Activated T-cell treated with anti-CD3 and anti-CD28 coated beads, Interleukin-2, amount 50 U/mL, for 1 hour (primary cell): ENCODE measurements at regions not wholly inside any gene's neighbourhood (a gene's known extent, or its start where the extent isn't known, plus 50 kb on each side); places are given as distances from the start of the nearest gene placed in this dataset.

Experiments used
- DNase-seq: peaks from one replicate; pipeline ENCODE4 v3.0.0-alpha.2; 2020

DNA sequence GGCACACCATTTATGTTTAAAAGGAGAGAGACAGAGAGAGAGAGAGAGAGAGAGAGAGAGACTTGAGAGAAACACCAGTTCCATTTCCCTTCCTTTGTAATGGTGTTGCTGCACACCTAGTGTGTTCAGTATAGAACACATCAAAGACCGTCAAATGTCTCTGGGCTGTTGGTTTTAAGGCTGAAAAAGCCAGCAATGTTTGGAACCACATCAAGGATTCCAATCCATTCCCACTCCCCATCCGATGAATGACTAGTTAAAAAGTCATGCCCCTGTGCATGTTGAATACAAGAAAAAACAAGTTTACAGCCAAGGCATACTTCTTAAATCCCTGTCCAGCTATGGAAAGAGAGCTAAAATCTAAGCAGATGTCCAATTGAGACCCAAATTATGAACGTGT is 83.0 kb upstream of the IFNE start:
- DNase-seq, result no peak

DNA sequence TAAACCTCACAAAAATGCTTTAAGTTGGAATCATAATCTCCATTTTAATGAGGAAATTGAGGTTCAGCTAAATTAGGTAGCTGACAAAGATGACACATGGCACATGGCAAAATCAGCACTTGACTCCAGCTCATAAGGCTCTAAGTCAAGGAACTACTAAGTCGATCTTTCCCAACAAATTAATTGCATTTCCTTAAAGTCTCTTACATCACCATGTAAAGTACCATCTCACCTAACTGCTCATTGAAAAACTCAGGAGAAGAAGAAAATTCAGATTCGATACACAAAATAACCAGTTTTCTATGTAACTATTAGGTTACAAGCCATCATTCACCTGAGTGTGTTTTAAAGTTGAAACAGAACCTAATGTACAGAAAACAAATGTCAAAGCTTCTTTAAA is 85.8 kb upstream of the IFNE start:
- DNase-seq, result no peak

- no peak for DNase-seq
Measured at GRCh38 chr9:21568484-21568883, 86.4 kb upstream of the IFNE start.

DNA sequence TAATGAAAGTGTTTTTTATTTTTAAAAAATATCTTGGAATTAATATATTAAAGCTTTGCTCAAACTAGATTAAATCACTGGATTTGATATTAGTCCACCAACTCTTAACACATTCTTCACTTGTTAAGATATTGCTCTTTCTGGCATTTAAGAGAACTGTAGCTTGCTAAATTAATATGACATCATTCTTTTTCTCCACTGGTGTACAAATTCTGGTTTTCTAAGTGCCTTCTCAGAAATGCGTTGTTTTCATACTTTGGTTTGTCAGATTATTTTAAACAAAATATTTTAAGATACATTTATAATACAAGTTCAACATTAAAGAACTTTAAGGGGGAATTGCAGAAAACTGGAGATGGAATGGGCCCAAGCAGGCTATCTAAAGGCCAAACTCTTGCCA is 87.6 kb upstream of the IFNE start:
- no peak for DNase-seq

GRCh38 chr9:21570643-21571275 is 88.6 kb upstream of the IFNE start:
- DNase-seq, result no peak

DNA sequence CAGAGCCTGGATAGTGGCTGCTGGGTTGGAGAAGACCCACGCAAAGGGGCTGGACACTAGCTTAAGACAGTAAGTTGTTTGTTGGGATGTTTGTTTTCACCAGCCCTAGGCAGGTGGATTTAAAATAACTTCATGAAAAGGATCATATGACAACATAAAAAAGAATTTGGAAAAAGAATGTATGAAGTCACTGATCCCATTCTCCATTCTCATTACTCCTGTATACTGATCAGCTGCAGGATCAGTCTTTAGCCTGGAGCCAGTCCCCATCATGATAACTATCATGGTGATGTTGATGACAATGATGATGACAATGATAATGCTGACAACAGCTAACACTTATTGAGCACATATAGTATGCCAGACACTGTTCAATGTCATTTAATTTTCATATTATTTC is 92.1 kb upstream of the IFNE start:
- no peak for DNase-seq

DNA sequence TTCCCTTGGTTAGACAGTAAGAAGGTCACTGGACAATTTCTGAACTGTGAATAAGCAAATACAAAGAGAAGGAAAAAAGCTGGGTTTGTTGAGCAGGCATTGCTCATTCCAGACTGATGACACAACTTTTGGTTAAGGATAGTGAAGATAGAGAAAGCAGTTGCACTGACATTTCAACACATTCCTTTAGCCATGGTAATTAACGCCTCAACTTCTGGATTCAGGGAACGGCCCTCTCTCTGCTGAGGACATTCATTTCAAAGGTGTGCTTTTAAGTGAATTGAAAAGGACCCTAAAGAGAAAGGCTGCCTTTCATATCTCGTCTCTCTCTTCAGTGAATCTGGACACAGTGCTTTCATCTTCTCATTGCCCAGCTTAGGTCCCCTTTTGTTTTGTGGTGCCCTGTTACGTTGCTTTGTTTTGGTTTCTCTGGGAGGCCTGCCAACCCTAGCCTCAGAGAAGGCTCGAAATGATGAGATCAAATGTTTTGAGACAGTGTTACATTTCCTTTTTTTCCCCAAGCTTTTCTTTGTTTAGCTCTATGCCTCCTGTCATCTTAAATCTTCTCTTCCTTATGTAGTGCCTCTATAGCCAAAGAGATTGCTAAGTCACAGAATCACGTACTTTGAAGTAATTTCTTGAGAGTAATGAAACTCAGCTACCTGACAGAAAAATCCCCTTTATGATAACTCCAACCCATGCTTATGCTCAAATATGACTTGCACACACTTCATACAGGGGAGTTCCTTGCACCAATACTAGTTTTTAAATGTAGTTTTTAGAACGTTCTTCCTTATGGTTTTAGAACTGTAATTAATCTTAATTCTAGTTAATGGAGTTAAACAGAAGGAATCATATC is 94.4 kb upstream of the IFNE start:
- no peak for DNase-seq

- DNase-seq, result no peak
Measured at GRCh38 chr9:21579247-21579671, 97.1 kb upstream of the IFNE start.

GRCh38 chr9:21579743-21580142 is 97.6 kb upstream of the IFNE start:
- no peak for DNase-seq

GRCh38 chr9:21580636-21581378 is 98.7 kb upstream of the IFNE start:
- no peak for DNase-seq

- no peak for DNase-seq
Measured at GRCh38 chr9:21583628-21584377, 101.7 kb upstream of the IFNE start.

DNA sequence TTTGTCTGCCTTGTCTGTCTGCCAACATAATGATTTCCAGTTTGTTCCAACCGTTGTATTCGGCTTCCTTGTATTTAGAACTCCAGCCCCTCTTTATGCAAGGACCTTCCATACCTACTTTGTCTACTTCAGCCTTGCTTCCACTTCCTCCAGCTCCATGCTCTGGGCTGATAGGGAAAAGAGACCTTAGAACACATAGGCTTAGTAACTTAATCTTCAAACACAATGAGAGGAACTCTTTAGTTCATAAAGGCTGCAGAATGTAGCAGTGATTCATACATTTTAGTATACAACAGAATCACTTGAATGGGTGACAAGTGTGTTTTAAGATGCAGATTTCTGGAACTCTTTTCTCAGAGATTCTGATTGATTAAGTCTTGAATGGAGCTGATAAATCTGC is 102.8 kb upstream of the IFNE start:
- no peak for DNase-seq

DNA sequence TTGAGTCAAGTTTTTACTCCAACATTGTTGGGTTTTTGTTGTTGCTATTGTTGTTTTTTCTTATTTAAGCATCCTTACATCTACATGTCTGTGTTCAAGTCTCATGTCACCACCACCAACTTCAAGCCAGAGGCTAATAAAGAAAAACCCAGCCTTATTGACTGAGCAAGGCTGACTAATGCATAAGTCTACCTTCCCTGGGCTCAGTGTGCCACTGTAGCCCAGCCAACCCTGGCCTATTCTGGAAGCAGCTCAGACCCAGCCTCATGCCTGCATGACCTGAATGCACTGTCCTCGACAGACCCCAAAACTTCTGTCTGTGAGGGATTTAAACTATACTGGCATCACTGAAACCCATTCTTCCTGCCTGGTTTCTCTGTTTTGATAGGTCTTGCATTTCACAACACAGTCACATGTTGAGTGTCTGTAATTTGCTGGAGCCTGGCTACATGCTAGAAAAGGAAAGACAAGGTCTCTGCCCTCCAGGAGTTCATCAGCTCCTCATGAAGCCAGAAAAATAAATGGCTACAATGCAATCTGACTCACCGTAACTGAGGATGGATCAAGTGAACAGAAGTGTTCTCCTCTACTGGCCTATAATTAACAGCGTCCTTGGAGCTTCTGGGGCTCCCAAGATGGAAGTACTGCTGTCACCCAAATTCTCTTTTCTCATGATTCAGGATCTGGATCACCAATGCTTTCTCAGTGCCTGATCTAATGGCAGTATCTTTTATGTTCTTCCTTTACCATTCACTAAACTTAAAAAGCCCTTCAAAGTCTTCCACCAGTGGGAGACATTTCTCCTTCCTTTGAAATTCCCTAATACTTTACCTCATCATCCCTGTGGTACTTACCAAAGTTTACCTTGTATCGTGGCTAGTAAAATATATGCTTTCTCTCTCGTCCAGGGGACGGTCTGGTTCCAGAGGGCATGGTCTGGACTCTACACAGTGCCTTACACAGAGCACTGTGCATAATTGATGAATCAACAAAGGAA is 103.9 kb upstream of the IFNE start:
- no peak for DNase-seq

GRCh38 chr9:21589344-21590056 is 107.4 kb upstream of the IFNE start:
- DNase-seq, result no peak

DNA sequence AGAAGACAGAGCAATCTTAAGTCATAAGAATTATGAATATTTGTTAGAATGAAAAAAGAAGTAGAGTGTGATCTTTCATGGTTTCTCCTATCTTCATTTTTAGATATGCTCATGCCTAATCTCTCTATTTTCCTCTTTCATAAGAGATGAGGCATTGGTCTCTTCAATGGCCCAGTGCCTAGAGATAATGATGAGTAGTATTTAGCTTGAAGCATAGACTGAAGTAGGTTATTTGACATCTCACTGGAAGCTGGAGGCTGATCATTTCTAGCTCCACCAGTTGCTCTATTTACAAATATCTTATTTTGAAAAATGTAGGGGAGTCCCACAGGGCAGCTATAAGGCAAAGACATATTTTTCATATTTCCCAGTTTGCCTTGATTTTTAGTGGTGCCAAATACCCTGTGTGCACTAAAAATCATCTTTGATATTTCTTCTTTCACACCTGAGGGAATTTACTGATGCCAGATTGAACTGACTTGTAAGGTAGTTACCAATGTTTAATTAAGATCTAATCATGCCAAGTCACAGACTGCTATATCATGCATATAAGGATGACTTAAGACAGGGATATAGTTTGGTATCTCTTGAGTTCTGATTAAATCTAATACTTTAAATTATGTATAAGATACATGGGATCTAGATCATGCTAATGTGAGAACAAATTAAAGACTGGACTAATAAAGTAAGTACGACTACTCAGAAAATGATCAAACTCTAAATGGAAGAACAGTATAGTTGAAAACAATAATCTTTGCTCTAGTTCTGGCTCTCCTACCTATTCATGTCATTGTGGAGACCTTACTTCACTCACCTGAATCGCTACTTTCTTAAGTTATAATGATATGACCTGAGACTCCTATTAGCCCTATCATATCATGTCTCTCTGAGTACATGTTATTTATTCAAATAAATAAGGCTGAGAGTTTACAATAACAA is 108.2 kb upstream of the IFNE start:
- no peak for DNase-seq

DNA sequence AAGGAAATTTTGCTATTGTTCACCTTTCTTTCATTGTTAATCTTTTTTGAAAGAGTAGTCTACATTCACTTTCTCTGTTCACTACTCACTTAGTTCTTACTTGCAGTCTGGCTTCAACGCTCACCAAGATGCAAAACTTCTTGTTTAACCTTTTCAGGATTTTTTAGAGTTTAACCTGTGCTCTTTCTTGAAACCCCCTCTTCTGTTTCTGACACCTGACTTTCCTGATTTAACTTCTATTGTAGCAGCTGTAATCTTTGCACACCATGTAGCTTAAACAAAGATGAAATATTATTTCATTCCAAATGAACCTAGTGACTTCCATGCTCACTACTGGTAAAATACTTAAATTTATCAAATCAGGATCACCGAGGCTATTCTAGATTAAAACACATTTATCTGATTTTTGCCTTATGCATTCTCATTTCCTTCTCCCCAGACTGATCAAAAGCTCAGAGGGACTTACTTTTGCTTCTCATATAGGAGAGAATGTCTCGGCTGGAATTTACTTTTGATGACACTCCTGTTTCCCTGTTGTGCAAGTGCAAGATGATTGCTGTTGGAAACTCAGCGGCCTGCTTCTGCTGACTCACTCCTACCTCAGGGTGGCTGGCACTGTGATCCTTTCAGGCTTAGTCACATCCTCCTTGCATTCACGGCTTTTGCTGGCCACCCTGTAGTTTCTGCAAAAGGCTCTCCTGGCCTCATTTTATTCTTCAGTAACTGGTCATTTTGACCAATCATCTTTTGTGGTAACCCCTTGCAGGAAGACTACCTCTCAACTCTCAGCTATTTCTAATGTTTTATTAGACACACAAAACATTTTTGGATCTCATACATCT is 109.3 kb upstream of the IFNE start:
- DNase-seq, result peak; percentile 19

DNA sequence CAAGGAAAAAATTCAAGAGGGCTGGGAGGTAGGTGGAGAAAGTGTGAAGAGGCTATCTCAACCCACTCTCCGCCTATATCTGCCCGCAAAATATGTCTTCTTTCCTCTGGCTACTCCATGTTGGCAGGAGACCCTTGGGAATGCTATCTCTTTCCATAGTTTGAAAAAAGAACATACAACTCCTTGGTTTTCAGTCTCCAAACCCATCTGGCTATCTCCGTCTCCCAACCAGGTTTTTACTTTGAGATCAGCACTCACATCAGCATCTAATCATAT is 109.9 kb upstream of the IFNE start:
- no peak for DNase-seq

- DNase-seq, result no peak
Measured at GRCh38 chr9:21597284-21597683, 115.2 kb upstream of the IFNE start.

DNA sequence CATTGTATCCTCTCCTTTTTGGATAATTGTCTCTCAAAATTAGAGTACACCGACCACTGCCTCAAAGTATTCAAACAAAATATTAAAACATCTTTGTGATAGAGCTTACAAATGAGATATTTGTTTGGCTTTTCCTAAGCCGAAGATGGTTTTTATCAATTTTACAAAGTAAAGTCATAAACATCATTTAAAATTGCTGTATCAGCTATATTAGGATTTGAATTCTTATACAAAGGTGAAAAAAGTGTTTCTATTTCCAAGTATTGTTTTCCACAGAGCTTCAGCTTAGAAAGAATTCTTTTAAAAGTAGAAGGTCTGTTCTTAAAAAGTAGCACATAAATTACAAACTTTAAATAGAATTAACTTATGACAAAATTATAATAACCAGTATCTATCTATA is 116.6 kb upstream of the IFNE start:
- DNase-seq, result no peak
